ENCODE measurements at regions not wholly inside any gene's neighbourhood (a gene's known extent, or its start where the extent isn't known, plus 50 kb on each side); places are given as distances from the start of the nearest gene placed in this dataset.

GRCh38 chr22:49629586-49630447 is 197.9 kb downstream of the BRD1 start:
- POLR2A ChIA-PET: interaction anchor here (1.2 kb wide), 1 partner anchor 41 kb away, joined by 3 read pairs; no protein-coding TSS in a partner anchor
- TF ChIP-seq ZNF366 (tag by site-specific recombination; conservative IDR thresholded peaks at IDR 0.05): no peak
- no peak for TF ChIP-seq SP2 (tag by site-specific recombination; IDR thresholded peaks at IDR 0.05)
- no peak for TF ChIP-seq ZNF18 (tag by site-specific recombination; IDR thresholded peaks at IDR 0.05)
- no peak for TF ChIP-seq ZNF529 (tag by site-specific recombination; IDR thresholded peaks at IDR 0.05; ENCODE audit: insufficient replicate concordance)
- no peak for TF ChIP-seq ZNF121 (tag by site-specific recombination; IDR thresholded peaks at IDR 0.05)
- TF ChIP-seq ZNF26 (tag by site-specific recombination; IDR thresholded peaks at IDR 0.05): no peak
- TF ChIP-seq KLF17 (tag by site-specific recombination; IDR thresholded peaks at IDR 0.05): peak; percentile 71; the same call in 1 of the 2 replicates
- TF ChIP-seq ZBTB48 (tag by site-specific recombination; IDR thresholded peaks at IDR 0.05): peak; percentile 27; the same call in 1 of the 2 replicates
- peak; percentile 46 for TF ChIP-seq GLIS1 (tag by site-specific recombination; IDR thresholded peaks at IDR 0.05)
- peak; percentile 46 for TF ChIP-seq ZIC2 (tag by site-specific recombination; IDR thresholded peaks at IDR 0.05)
- TF ChIP-seq ELK4 (IDR thresholded peaks at IDR 0.05; ENCODE audit: borderline replicate concordance, low read depth, low read length): no peak
- TF ChIP-seq EGR2 (tag by site-specific recombination; IDR thresholded peaks at IDR 0.05; ENCODE audit: low read depth): 0 out of 2 replicates have a peak, but pooled peaks have one; percentile 25
- no peak for TF ChIP-seq ATF2 (tag by site-specific recombination; IDR thresholded peaks at IDR 0.05; ENCODE audit: low read depth)
- TF ChIP-seq ZNF530 (tag by site-specific recombination; IDR thresholded peaks at IDR 0.05; ENCODE audit: low read depth): no peak
- no peak for TF ChIP-seq ZSCAN30 (tag by site-specific recombination; IDR thresholded peaks at IDR 0.05)
- TF ChIP-seq ZFHX2 (tag by site-specific recombination; conservative IDR thresholded peaks at IDR 0.05): peak; percentile 49
- TF ChIP-seq ZNF560 (tag by site-specific recombination; IDR thresholded peaks at IDR 0.05; ENCODE audit: borderline replicate concordance): no peak
- TF ChIP-seq ZFP69B (tag by site-specific recombination; IDR thresholded peaks at IDR 0.05): no peak
- no peak for TF ChIP-seq ZNF639 (tag by site-specific recombination; IDR thresholded peaks at IDR 0.05)
- TF ChIP-seq BCL11A (tag by site-specific recombination; IDR thresholded peaks at IDR 0.05; ENCODE audit: low read depth): no peak
- TF ChIP-seq ZNF777 (tag by site-specific recombination; IDR thresholded peaks at IDR 0.05; ENCODE audit: borderline replicate concordance): no peak
- no peak for TF ChIP-seq ZNF23 (tag by site-specific recombination; IDR thresholded peaks at IDR 0.05; ENCODE audit: borderline replicate concordance)
- no peaks in the 10 kb centered on the region for H3K9me3 ChIP-seq (ENCODE audit: control insufficient read depth, insufficient read depth, low read depth, low read length)
- CTCF ChIA-PET: interaction anchor here (0.8 to 1.3 kb wide), 3 partner anchors 324 to 583 kb away, joined by 3 to 6 read pairs (median 4); no protein-coding TSS in a partner anchor
- no peaks in the 10 kb centered on the region for H3K36me3 ChIP-seq (ENCODE audit: control insufficient read depth in 2 of 2, insufficient read depth in 1 of 2, low read length in 2 of 2)
- H3K4me3 ChIP-seq (ENCODE audit: low read depth, low read length): no peak overlapping the region
- no peaks in the 10 kb centered on the region for H3K4me1 ChIP-seq (ENCODE audit: control insufficient read depth, insufficient read depth, low read length)
- H3K27ac ChIP-seq (ENCODE audit: extremely low read depth, low read depth, low read length): no peak overlapping the region
